HFFc6 (cell line): ENCODE measurements at regions not wholly inside any gene's neighbourhood (a gene's known extent, or its start where the extent isn't known, plus 50 kb on each side); places are given as distances from the start of the nearest gene placed in this dataset.

ENCODE experiments used
- DNase-seq: peaks from one replicate; pipeline ENCODE4 v3.0.0-alpha.2; 2018
- H3K27ac Mint-ChIP-seq: 2 replicates; pipeline ENCODE4 v1.8.0; 2020; ENCODE audit warnings: mild to moderate bottlenecking, mixed read lengths
- H3K27me3 Mint-ChIP-seq: 2 replicates; pipeline ENCODE4 v1.8.0; 2021; ENCODE audit warnings: mild to moderate bottlenecking, moderate library complexity, mixed read lengths; ENCODE audit not compliant: insufficient read depth
- H3K36me3 Mint-ChIP-seq: 2 replicates; pipeline ENCODE4 v1.8.0; 2021; ENCODE audit warnings: low read depth, mixed read lengths
- H3K4me1 Mint-ChIP-seq: 2 replicates; pipeline ENCODE4 v1.8.0; 2020; ENCODE audit warnings: low read depth, mixed read lengths
- H3K4me3 Mint-ChIP-seq: 2 replicates; pipeline ENCODE4 v1.8.0; 2020; ENCODE audit warnings: mild to moderate bottlenecking, moderate library complexity, mixed read lengths
- H3K9me3 Mint-ChIP-seq: 2 replicates; pipeline ENCODE4 v1.8.0; 2020; ENCODE audit warnings: mild to moderate bottlenecking, mixed read lengths
- TF ChIP-seq, protein P1 (sequence below): fragments of 200-600 bp; sonication (generic); IDR thresholded peaks from 2 replicates; pipeline ENCODE4 v1.5.0; 2021; ENCODE audit warnings: antibody characterized with exemption, mild to moderate bottlenecking

DNA sequence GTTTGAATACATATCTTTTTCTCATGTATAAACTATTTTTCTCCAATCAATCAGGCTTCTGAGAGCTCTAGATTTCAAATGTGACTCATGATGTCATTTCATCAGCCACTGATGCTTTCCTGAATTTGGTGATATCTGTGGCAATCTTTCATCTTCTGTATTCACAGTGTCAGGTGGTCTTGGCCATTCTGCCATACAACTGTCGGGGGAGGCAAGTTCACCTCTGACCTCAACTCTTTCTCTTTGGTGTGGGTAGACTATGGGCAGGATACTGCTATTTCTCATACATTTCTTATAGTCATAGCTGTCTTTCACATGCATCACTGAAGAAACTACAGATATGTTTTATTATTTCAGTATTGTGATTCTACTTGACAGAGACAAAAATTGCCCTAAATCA, 414.1 kb upstream of the MEF2C start:
- no peak overlapping the region for H3K4me3 Mint-ChIP-seq
- TF ChIP-seq, protein P1, sequence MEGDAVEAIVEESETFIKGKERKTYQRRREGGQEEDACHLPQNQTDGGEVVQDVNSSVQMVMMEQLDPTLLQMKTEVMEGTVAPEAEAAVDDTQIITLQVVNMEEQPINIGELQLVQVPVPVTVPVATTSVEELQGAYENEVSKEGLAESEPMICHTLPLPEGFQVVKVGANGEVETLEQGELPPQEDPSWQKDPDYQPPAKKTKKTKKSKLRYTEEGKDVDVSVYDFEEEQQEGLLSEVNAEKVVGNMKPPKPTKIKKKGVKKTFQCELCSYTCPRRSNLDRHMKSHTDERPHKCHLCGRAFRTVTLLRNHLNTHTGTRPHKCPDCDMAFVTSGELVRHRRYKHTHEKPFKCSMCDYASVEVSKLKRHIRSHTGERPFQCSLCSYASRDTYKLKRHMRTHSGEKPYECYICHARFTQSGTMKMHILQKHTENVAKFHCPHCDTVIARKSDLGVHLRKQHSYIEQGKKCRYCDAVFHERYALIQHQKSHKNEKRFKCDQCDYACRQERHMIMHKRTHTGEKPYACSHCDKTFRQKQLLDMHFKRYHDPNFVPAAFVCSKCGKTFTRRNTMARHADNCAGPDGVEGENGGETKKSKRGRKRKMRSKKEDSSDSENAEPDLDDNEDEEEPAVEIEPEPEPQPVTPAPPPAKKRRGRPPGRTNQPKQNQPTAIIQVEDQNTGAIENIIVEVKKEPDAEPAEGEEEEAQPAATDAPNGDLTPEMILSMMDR: no peak
- H3K36me3 Mint-ChIP-seq: no peaks in the 10 kb centered on the region
- H3K27ac Mint-ChIP-seq: no peak overlapping the region
- no peaks in the 10 kb centered on the region for H3K9me3 Mint-ChIP-seq
- H3K27me3 Mint-ChIP-seq: no peaks in the 10 kb centered on the region; the same call in 1 of the 2 replicates
- peaks cover 6% of the 10 kb centered on the region; the same call in 1 of the 2 replicates for H3K4me1 Mint-ChIP-seq
- no peak for DNase-seq

DNA sequence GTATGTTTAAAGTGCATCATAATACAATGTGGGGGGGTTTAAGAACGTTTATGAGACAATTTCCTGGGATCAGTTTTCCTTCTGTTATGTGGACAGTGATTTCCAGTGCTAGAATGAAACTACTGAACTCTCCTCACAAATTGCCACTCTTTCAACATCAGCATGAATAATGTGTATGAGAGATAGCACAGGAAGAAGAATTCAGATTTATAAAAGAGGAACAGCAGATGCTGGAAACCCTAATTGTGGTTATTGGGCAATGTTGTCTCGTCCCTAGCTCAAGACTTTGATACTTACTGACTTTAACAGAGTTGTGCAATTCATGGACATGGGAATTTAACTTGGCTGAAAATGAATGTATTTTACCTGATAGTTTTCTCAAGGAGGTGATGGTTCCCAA, 410.8 kb upstream of the MEF2C start:
- Mint-ChIP-seq H3K9me3 (no peaks in the 10 kb centered on the region), H3K27ac (no peak overlapping the region), H3K36me3 (no peaks in the 10 kb centered on the region), H3K4me1 (peaks cover 13% of the 10 kb centered on the region), H3K4me3 (no peak overlapping the region), H3K27me3 (no peaks in the 10 kb centered on the region; the same call in 1 of the 2 replicates)
- DNase-seq: no peak
- TF ChIP-seq, protein P1: no peak

DNA sequence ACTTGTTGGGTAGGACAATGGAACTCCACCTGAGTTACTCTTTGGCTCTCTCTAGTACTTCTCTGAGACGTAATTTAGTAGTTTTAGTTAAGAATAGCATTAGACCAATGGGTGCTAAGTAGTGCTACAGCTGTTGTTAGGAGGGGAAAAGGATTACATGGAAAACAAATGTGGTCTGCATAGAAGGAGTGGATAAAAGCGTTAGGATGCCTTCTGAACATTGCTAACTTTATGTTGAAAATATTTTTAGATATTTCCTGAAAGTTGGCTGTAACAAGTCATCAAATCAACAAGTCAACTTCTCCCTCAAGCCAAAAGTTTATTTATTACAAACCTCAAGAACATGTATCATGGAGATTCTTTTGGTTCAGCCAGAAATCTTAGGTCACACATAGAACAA, 409.5 kb upstream of the MEF2C start:
- Mint-ChIP-seq H3K9me3 (no peaks in the 10 kb centered on the region), H3K4me3 (no peak overlapping the region), H3K4me1 (peaks cover 17% of the 10 kb centered on the region), H3K27me3 (no peaks in the 10 kb centered on the region), H3K27ac (no peak overlapping the region), H3K36me3 (no peaks in the 10 kb centered on the region)
- DNase-seq: no peak
- TF ChIP-seq, protein P1: no peak

DNA sequence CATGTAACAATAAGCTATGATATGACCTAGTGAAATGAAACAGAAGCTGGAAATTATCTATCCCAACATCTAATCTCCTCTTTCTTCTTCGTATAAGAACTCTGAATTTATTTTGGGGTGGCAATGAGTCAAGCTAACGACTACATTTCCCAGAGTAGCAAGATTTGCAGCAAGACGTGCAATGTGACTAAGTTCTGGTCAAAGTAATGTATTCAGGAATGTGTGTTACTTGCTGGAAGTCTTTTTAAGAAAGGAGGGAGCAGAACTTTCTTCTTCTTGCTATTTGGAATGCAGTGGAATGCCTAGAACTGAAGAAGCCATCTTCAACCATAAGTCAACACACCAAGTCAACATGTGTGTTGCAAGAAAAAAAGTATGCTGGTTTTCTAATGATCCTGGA, 406.6 kb upstream of the MEF2C start:
- Mint-ChIP-seq H3K9me3 (no peaks in the 10 kb centered on the region), H3K27ac (no peak overlapping the region), H3K27me3 (no peaks in the 10 kb centered on the region), H3K4me3 (no peak overlapping the region), H3K36me3 (no peaks in the 10 kb centered on the region), H3K4me1 (peaks cover 17% of the 10 kb centered on the region)
- DNase-seq: peak; percentile 74
- TF ChIP-seq, protein P1: no peak

DNA sequence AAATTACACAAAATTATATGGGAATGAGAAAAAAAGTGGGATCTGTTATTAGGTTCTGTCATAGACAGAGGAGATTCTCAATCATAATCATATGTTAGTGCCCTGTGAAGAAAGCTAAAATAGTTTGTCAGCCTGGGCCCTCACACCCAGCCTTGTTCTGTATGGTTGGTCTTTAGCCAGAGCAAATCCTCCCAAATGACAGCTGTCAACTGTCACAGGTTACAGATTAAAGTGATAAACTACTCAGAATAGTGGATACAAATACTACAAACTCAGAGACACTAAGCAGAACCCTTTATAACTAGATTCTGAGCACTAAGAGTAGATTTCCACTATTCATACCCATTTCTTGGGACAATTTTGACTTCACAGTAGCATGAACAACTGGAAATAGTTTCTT, 405.0 kb upstream of the MEF2C start:
- H3K4me1 Mint-ChIP-seq: peaks cover 20% of the 10 kb centered on the region
- no peak overlapping the region for H3K4me3 Mint-ChIP-seq
- TF ChIP-seq, protein P1: no peak
- no peaks in the 10 kb centered on the region for H3K9me3 Mint-ChIP-seq
- no peak for DNase-seq
- no peak overlapping the region for H3K27ac Mint-ChIP-seq
- H3K36me3 Mint-ChIP-seq: no peaks in the 10 kb centered on the region
- H3K27me3 Mint-ChIP-seq: no peaks in the 10 kb centered on the region

DNA sequence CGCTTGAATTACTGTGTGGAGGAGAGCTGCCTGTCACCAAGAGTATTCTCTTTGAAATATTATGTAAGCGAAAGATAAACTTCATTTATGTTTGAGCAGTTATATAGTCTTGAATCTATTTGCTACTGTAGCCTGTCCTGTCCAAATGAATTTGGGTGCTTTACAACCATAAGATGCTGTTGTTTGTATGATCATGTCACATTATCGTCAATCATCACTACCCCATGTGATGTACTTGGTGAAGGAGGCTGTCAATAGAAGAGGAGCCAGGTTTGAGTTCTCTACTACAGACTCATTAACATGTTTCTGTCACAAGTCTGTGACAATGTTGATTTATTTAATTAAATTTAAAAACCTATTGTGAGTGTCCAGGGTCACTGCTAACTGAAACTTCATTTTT, 403.3 kb upstream of the MEF2C start:
- no peak for DNase-seq
- TF ChIP-seq, protein P1: no peak
- Mint-ChIP-seq H3K4me1 (peaks cover 34% of the 10 kb centered on the region), H3K4me3 (no peak overlapping the region), H3K27ac (no peak overlapping the region), H3K27me3 (no peaks in the 10 kb centered on the region), H3K36me3 (no peaks in the 10 kb centered on the region), H3K9me3 (no peaks in the 10 kb centered on the region)
